Right atrium auricular region (tissue), 2 donors: ENCODE measurements at regions not wholly inside any gene's neighbourhood (a gene's known extent, or its start where the extent isn't known, plus 50 kb on each side); places are given as distances from the start of the nearest gene placed in this dataset.
"Not testable (repeated sequence)": the region's sequence is repeated elsewhere in the genome, so short reads cannot be mapped to it uniquely, and the experiment has no call there.

ENCODE experiments used
- DNase-seq: peaks from one replicate; pipeline ENCODE4 v3.0.0-alpha.2; 2019; ENCODE audit warnings: low spot score
- H3K27ac ChIP-seq, 2 donors: fragments of 200-600 bp; sonication (generic); 1 replicate in 1 of 2; 2 replicates in 1 of 2; pipeline ENCODE4 v1.5.1; 2016 to 2019
- H3K27me3 ChIP-seq, 2 donors: fragments of 200-600 bp; sonication (generic); one replicate each; pipeline versions ENCODE4 v1.5.1 to v1.6.0; 2017 to 2019
- H3K36me3 ChIP-seq: fragments of 200-600 bp; sonication (generic); one replicate; pipeline ENCODE4 v1.5.1; 2016
- H3K4me1 ChIP-seq, 2 donors: fragments of 200-600 bp; sonication (generic); one replicate each; pipeline versions ENCODE4 v1.5.1 to v1.6.0; 2017 to 2019
- H3K4me3 ChIP-seq, 2 donors: fragments of 200-600 bp; sonication (generic); 1 replicate in 1 of 2; 2 replicates in 1 of 2; pipeline ENCODE4 v1.5.1; 2017 to 2019; ENCODE audit warnings: mild to moderate bottlenecking in 1 of 2, moderate library complexity in 1 of 2
- H3K9me3 ChIP-seq, 2 donors: fragments of 200-600 bp; sonication (generic); one replicate each; pipeline ENCODE4 v1.5.1; 2019
- TF ChIP-seq, protein P1 (sequence below), 2 donors: fragments of 200-600 bp; sonication (generic); IDR thresholded peaks; one replicate each; pipeline ENCODE4 v1.5.1; 2019; ENCODE audit warnings: antibody characterized with exemption in 2 of 2

DNA sequence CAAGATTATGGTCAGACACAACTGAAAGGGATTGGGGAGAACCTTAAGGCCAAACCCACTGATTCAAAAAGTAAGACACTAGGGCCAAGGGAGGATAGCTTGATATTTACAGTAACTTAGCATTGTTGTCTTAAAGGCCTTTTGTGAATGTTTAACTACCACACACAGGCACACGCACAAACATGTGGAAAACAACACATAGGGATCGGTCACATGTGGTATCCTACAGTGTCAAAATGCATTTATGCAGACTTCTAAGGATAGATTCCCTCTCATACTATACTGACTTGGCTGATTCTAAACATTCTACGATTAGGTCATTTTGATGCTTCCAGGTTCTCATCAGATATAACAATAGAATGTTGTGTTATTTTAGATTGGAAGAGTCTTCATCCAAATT, 638.9 kb upstream of the LRRTM1 start:
- H3K36me3 ChIP-seq, result no peaks in the 10 kb centered on the region
- no peaks in the 10 kb centered on the region for H3K9me3 ChIP-seq
- no peaks in the 10 kb centered on the region for H3K27me3 ChIP-seq
- H3K4me1 ChIP-seq, result no peaks in the 10 kb centered on the region
- H3K27ac ChIP-seq, result no peak overlapping the region
- H3K4me3 ChIP-seq, result no peak overlapping the region
- TF ChIP-seq, protein P1, sequence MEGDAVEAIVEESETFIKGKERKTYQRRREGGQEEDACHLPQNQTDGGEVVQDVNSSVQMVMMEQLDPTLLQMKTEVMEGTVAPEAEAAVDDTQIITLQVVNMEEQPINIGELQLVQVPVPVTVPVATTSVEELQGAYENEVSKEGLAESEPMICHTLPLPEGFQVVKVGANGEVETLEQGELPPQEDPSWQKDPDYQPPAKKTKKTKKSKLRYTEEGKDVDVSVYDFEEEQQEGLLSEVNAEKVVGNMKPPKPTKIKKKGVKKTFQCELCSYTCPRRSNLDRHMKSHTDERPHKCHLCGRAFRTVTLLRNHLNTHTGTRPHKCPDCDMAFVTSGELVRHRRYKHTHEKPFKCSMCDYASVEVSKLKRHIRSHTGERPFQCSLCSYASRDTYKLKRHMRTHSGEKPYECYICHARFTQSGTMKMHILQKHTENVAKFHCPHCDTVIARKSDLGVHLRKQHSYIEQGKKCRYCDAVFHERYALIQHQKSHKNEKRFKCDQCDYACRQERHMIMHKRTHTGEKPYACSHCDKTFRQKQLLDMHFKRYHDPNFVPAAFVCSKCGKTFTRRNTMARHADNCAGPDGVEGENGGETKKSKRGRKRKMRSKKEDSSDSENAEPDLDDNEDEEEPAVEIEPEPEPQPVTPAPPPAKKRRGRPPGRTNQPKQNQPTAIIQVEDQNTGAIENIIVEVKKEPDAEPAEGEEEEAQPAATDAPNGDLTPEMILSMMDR (IDR thresholded peaks at IDR 0.05), result no peak
- no peak for DNase-seq

DNA sequence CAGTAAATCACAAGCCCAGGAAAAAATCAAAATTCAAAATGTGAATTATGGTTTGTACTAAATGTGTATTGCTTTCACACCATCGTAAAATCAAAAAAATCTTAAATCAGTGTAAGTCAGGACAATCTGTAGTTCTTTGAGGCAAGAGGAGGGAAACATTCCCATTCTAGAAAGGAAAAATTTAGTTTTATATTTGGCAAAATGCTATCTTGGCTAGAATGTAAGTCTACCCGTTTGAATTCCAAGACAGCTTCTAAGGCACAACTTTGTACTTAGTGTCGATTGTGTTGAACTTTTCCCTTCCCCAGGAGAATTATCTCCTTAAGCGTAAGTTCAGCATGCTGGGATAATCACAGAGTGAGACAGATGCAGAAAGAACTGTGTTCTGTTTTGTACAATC, 638.2 kb upstream of the LRRTM1 start:
- Histone ChIP-seq H3K27me3 (no peaks in the 10 kb centered on the region), H3K4me1 (no peaks in the 10 kb centered on the region), H3K36me3 (no peaks in the 10 kb centered on the region), H3K27ac (no peak overlapping the region), H3K4me3 (no peak overlapping the region), H3K9me3 (no peaks in the 10 kb centered on the region)
- DNase-seq, result no peak
- TF ChIP-seq, protein P1 (IDR thresholded peaks at IDR 0.05), result no peak

DNA sequence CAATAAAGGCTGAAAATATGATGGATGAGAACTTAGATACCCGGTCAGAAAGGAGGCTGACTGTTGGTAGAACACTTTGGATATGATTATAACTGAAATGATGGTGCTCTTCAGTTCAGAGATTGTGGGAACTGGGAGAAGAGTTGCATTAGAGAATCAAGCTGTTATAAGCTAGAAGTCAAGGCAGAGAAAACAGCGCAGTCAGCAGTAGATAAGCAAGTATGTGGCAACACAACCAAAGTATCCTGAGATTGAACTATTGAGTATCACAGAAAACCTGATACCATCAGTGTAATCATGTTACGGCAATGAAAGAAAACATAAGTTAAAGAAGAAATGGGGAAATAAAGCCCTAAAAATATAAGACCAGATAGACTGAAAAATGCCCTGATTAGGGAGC, 633.9 kb upstream of the LRRTM1 start:
- Histone ChIP-seq H3K27me3 (no peaks in the 10 kb centered on the region), H3K36me3 (no peaks in the 10 kb centered on the region), H3K9me3 (no peaks in the 10 kb centered on the region), H3K4me3 (no peak overlapping the region), H3K27ac (no peak overlapping the region), H3K4me1 (no peaks in the 10 kb centered on the region)
- no peak for DNase-seq
- TF ChIP-seq, protein P1 (IDR thresholded peaks at IDR 0.05), result no peak

DNA sequence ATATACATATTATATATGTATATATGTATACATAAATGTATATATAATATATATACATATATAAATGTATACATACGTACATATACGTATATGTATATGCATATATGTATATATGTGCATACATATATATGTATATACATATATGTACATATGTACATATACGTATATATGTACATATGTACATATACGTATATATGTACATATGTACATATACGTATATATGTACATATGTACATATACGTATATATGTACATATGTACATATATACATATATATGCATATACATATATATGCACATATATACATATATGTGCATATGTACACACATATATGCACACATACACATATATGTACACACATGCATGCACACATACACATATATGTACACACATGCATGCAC, 627.3 kb upstream of the LRRTM1 start:
- H3K27me3 ChIP-seq, H3K4me3 ChIP-seq, H3K4me1 ChIP-seq, H3K27ac ChIP-seq, H3K36me3 ChIP-seq, DNase-seq: not testable (repeated sequence)
- H3K9me3 ChIP-seq, result peaks cover 0 to 24% of the 10 kb centered on the region in 2 donors

DNA sequence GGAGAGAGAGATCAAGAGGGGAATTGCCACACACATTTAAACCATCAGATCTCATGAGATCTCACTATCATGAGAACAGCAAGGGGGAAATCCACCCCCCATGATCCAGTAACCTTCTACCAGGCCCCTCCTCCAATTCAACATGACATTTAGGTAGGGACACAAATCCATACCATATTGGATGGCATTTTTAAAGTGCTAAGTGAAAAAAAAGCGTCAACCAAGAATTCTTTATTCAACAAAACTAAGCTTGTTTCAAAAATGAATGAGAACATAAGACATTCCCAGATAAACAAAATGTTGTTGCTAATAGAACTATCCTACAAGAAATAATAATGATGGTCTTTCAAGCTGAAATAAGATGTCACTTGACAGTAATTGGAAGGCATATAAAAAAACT, 626.2 kb upstream of the LRRTM1 start:
- TF ChIP-seq, protein P1 (IDR thresholded peaks at IDR 0.05), result no peak
- Histone ChIP-seq H3K4me1 (no peaks in the 10 kb centered on the region), H3K9me3 (peaks cover 0 to 24% of the 10 kb centered on the region in 2 donors), H3K36me3 (no peaks in the 10 kb centered on the region), H3K27ac (no peak overlapping the region), H3K4me3 (no peak overlapping the region), H3K27me3 (no peaks in the 10 kb centered on the region)
- no peak for DNase-seq

DNA sequence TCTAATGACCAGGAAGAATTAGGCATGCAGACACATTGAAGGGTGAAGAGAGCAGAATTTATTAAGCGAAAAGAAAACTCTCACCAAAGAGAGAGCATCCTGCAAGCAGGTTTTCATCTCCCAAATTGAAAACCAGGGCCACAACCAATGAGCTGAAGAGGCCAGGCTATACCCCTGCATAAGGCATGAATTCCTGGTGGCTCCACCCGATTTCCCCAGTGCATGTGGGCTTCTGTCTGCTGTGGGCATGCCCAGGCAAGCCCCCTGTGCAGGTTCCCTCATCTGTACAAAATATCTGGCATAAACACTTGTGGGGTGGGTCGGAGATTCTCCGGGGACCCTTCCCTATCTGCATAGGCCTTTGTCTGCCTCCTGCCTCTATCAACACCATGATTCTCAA, 621.6 kb upstream of the LRRTM1 start:
- TF ChIP-seq, protein P1 (IDR thresholded peaks at IDR 0.05), result no peak
- Histone ChIP-seq H3K9me3 (peaks cover 0 to 23% of the 10 kb centered on the region in 2 donors), H3K4me3 (no peak overlapping the region), H3K27ac (no peak overlapping the region), H3K36me3 (no peaks in the 10 kb centered on the region), H3K27me3 (no peaks in the 10 kb centered on the region), H3K4me1 (no peaks in the 10 kb centered on the region)
- DNase-seq, result no peak
